ENCODE measurements at regions not wholly inside any gene's neighbourhood (a gene's known extent, or its start where the extent isn't known, plus 50 kb on each side); places are given as distances from the start of the nearest gene placed in this dataset.
A peak's percentile ranks its signal among the peaks of the same experiment; 100 is the strongest.

DNA sequence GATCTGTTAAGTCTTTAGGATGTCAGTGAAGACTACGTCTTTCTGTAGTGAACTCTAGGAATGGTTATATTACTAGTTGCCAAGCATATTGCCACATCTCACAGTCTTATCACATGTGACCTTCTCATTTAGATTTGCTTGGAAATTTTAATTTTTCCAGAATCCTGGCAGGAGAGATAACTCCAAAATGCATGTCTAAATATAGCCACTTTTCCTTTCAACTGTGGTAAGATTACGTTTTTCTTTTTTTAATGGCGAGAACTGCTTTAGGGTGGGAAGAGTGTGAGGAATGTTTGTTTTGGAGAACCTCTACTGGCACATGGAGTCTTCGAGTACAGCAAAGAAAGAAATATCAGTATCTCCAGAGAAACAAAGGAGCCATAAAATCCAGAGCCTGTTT is 91.7 kb upstream of the ADAMTSL1 start:
- no peaks in the 10 kb centered on the region for H3K36me3 ChIP-seq
- WGBS, 2 donors: 52 to 53% methylated on average over 4 of the region's 4 CpGs
- H3K4me3 ChIP-seq: no peak overlapping the region
- H3K9me3 ChIP-seq: no peaks in the 10 kb centered on the region
- peak overlapping the region in 2 of 4 donors; percentile 15 to 55 for H3K27ac ChIP-seq
- no peak for DNase-seq (ENCODE audit: low spot score in 2 of 2)
- TF ChIP-seq POLR2A (IDR thresholded peaks at IDR 0.05) (no peak), EP300 (IDR thresholded peaks at IDR 0.05) (peak in 1 of 2 donors; percentile 44)
- H3K4me1 ChIP-seq: peaks cover 0 to 5% (median 0%) of the 10 kb centered on the region in 4 donors
- no peaks in the 10 kb centered on the region for H3K27me3 ChIP-seq

GRCh38 chr9:18384066-18384465 is 89.9 kb upstream of the ADAMTSL1 start:
- H3K4me3 ChIP-seq: no peak overlapping the region
- TF ChIP-seq, protein P1, sequence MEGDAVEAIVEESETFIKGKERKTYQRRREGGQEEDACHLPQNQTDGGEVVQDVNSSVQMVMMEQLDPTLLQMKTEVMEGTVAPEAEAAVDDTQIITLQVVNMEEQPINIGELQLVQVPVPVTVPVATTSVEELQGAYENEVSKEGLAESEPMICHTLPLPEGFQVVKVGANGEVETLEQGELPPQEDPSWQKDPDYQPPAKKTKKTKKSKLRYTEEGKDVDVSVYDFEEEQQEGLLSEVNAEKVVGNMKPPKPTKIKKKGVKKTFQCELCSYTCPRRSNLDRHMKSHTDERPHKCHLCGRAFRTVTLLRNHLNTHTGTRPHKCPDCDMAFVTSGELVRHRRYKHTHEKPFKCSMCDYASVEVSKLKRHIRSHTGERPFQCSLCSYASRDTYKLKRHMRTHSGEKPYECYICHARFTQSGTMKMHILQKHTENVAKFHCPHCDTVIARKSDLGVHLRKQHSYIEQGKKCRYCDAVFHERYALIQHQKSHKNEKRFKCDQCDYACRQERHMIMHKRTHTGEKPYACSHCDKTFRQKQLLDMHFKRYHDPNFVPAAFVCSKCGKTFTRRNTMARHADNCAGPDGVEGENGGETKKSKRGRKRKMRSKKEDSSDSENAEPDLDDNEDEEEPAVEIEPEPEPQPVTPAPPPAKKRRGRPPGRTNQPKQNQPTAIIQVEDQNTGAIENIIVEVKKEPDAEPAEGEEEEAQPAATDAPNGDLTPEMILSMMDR (IDR thresholded peaks at IDR 0.05): no peak
- TF ChIP-seq POLR2A (IDR thresholded peaks at IDR 0.05) (no peak), EP300 (IDR thresholded peaks at IDR 0.05) (no peak)
- 88 to 90% methylated on average over 4 of the region's 4 CpGs for WGBS, 2 donors
- no peaks in the 10 kb centered on the region for H3K9me3 ChIP-seq
- H3K4me1 ChIP-seq: peaks cover 0 to 5% (median 0%) of the 10 kb centered on the region in 4 donors
- no peak overlapping the region for H3K27ac ChIP-seq
- no peaks in the 10 kb centered on the region for H3K36me3 ChIP-seq
- no peak for DNase-seq (ENCODE audit: low spot score in 2 of 2)
- H3K27me3 ChIP-seq: no peaks in the 10 kb centered on the region

DNA sequence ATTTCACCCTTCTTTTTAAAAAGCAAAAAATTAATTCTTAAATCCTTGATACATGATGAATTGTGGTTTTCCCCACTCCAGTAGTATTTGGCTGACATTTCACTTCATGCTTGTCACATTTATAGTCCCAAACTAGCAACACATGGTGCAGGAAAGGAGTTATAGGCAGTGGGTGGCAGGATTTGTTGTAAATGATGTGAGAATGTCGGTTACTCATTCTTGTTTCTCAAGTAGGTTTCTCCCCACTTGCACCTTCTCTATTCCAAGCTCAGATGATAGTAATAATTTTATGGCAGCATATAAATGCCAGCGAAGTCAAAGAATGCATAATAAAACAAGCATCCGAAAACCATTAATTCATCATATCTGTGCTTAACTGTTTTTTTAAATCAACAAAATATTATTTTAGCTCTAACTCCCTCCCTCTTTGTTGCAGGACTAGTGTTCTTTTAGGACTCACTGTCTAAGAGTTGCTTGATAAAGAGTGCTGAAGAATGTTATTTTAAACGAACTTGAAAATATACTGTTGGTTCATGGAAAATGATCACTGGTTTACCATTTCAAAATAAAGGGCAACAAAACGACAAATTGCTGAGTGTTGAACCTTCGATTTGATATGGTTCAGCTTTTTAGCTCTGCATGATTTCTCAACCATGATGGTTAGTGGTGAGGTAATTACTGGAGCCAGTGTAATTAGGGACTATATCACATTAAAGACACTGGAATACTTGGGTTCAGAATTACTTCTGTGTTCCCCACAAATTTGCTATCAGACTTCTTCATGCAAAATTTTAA is 88.1 kb upstream of the ADAMTSL1 start:
- Histone ChIP-seq H3K9me3 (no peaks in the 10 kb centered on the region), H3K27ac (no peak overlapping the region), H3K4me1 (peaks cover 0 to 7% (median 0%) of the 10 kb centered on the region in 4 donors), H3K4me3 (no peak overlapping the region), H3K36me3 (no peaks in the 10 kb centered on the region), H3K27me3 (no peaks in the 10 kb centered on the region)
- TF ChIP-seq EP300 (IDR thresholded peaks at IDR 0.05): no peak
- TF ChIP-seq POLR2A (IDR thresholded peaks at IDR 0.05): no peak
- TF ChIP-seq, protein P1 (IDR thresholded peaks at IDR 0.05): no peak
- DNase-seq (ENCODE audit: low spot score in 2 of 2): no peak
- WGBS, 2 donors: 54 to 68% methylated on average over 6 of the region's 6 CpGs

- no peak overlapping the region for H3K4me3 ChIP-seq
- H3K9me3 ChIP-seq: no peaks in the 10 kb centered on the region
- no peak overlapping the region for H3K27ac ChIP-seq
- no peaks in the 10 kb centered on the region for H3K36me3 ChIP-seq
- no peaks in the 10 kb centered on the region for H3K27me3 ChIP-seq
- TF ChIP-seq EP300 (IDR thresholded peaks at IDR 0.05): no peak
- no peak for TF ChIP-seq POLR2A (IDR thresholded peaks at IDR 0.05)
- TF ChIP-seq, protein P1 (IDR thresholded peaks at IDR 0.05): no peak
- peaks cover 0 to 15% (median 11%) of the 10 kb centered on the region in 4 donors for H3K4me1 ChIP-seq
- no peak for DNase-seq (ENCODE audit: low spot score in 2 of 2)
- WGBS, 2 donors: 51 to 56% methylated on average over 4 of the region's 4 CpGs
Measured at GRCh38 chr9:18390393-18390792, 83.6 kb upstream of the ADAMTSL1 start.

GRCh38 chr9:18393340-18394130 is 80.4 kb upstream of the ADAMTSL1 start:
- H3K9me3 ChIP-seq: no peaks in the 10 kb centered on the region
- no peaks in the 10 kb centered on the region for H3K36me3 ChIP-seq
- 25 to 27% methylated on average over 4 of the region's 4 CpGs for WGBS, 2 donors
- TF ChIP-seq EP300 (IDR thresholded peaks at IDR 0.05): peak; percentile 44 to 85
- TF ChIP-seq POLR2A (IDR thresholded peaks at IDR 0.05): no peak
- peak overlapping the region; percentile 36 to 74 (median 56) for H3K27ac ChIP-seq
- no peak overlapping the region for H3K4me3 ChIP-seq
- H3K4me1 ChIP-seq: peaks cover 0 to 15% (median 11%) of the 10 kb centered on the region in 4 donors
- DNase-seq (ENCODE audit: low spot score in 2 of 2): peak; percentile 25 to 51
- no peaks in the 10 kb centered on the region for H3K27me3 ChIP-seq

Data from tibial nerve (tissue), 4 donors.